Posterior vena cava (tissue), 2 donors: ENCODE measurements at regions not wholly inside any gene's neighbourhood (a gene's known extent, or its start where the extent isn't known, plus 50 kb on each side); places are given as distances from the start of the nearest gene placed in this dataset.

Experiments
- DNase-seq: peaks from one replicate; pipeline ENCODE4 v3.0.0-alpha.2; 2020; ENCODE audit warnings: low spot score
- intact Hi-C, 2 donors: fragments of 100-400 bp; cut with DNase I; formaldehyde crosslinking; loops; one replicate each; pipeline versions ENCODE4 v1.14.1 to v1.14.2; 2022 to 2023
- donor health status: DM: yes; HTN: yes; CAD: no.
- donor health status: DM: yes; HTN: yes; CAD: no.

DNA sequence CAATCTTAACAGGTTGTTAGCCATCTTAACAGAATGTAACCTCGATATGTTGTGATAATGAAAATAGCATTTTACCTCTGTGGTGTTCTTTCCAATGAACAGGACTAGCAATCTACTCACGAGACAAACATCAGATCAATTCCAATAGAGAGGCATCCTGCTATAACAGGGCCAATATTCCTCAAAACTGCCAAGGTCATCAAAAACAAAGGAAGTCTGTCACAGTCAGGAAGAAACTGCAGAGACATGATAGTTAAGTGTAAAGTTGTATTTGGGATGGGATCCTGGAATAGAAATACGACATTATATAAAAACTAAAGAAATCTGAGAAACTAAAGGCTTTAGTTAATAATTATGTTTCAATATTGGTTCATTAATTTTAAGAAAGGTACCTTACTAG is 588.9 kb upstream of the NETO1 start:
- intact Hi-C loops = no loop called here
- DNase-seq = no peak

DNA sequence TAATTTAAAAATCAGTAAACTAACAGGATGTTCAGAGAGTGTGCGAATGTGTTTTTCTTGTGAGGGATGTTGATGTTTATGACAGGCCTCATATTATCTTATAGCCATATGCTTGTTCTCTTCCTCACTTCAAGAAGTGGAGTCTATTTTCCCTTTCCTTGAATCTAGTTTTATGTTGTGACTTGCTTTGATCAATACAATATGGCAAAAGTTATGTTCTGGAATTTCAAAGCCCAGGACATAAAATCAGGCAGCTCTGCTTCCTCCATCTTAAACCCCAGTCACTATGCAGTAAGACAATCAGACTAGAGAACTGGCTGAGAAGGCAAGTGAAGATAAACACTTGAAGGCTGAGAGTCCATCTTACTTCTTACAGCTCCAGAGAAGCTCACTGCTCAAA is 585.1 kb upstream of the NETO1 start:
- DNase-seq = no peak

DNA sequence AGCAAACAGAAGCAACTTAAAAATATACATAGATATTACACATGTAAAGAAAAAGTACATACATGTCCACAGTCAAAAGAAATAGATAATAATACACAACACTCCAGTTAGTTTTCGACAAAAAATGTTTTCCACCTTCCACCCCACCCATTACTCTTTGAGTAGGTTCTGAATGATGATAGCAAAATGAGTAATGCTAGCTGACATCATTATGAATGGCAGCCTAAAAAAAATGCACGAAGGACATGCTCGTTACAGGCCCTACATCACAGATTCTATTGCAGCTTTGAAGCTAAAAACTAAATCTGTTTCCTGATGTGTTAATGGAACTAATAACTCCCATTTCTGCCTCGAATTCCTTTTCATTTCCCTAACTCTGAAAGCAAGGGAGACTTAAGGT is 578.7 kb upstream of the NETO1 start:
- no peak for DNase-seq
- intact Hi-C loops = no loop called here

More for the DNA sequence above, 585.1 kb upstream of the NETO1 start:
- intact Hi-C loops = no loop called here

DNA sequence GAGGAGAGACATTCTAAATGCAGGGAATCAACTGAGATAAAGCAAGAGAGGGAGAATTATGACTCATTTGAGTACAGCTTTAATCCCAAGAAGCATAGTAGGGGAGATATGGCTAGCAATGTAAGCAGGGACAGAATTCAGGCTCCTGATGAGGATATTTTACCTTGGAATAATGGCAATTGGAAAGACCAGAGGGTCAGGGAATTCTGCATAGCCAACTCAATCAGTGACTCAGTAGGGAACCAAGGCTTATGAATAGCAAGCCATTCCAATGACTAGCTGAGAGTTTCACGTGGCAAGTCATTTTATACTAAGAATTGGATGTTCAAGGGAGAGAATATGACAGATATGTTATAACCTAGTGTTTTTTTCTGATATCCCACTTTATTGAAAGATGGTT is 563.8 kb upstream of the NETO1 start:
- intact Hi-C loops = loop anchor here in 1 of 2 donors (10.0 kb wide), 1 partner anchor 183 kb away; no protein-coding TSS in a partner anchor
- DNase-seq = no peak

DNA sequence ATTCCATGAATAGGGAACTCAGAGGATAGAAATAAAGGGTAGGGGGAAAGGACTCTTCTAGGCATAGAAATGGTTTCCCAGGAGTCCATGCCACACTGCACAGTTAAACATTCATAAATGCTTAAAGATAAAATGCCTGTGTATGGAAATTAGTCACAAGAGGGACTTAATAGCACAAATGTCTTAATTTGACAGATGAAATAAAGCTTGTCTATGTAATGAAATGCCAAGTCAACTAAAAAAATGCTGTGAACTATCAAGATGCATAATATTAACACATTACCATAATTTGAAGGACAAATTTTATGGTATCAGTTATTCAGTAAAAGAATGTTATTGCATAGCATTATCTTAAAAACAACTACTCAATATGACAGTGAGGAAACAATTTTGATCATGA is 553.2 kb upstream of the NETO1 start:
- no peak for DNase-seq
- intact Hi-C loops = no loop called here

DNA sequence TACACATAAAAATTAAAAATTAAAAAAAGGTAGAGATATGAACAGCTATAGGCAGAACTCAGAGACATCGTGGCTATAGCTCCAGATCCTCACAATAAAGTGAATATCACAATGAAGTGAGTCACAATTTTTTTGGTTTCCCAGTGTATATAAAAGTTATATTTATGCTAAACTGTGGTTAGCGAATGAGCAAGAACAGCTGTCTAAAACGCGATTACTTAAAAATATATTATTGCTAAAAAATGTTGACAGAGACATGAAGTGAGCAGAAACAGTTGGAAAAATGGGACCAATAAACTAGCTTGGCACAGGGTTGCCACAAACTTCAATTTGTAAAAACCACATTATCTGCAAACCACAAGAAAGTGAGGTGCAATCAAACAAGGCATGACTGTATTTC is 551.7 kb upstream of the NETO1 start:
- intact Hi-C loops = no loop called here
- DNase-seq = no peak

DNA sequence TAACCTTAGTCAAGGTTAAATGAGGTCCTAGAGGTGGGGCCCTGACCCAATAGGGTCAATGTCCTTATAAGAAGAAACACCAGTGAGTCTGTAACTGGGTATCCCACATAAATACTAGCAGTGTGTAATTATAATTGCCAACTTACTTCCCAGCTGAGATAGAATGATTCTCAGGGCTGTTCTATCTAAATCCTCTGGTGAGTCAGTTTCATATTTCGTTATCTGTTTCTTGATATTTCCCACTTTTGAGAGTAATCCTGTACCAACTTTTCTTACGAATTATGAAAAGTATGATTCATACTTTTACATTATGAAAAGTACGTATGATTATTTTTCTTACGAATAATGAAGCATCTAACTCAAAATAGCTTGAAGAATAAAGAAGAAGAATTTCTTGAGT is 546.8 kb upstream of the NETO1 start:
- intact Hi-C loops = no loop called here

DNA sequence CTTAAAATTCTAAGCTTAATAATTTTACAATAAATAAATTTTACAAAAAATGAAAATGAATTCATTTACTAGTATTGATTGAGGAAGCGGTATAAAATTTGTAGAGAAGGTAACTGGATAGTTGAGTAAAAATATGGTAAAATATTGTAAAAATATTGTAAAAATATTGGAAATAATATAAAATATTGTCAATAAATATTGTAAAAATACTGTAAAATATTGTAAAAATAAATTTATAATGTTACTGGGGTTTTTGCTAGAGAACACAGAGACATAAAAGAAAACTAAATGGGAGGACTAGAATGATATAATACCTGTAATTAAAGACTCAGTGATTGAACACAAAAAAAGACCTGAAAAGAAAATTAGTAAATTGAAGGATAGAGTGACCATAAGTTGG is 546.3 kb upstream of the NETO1 start:
- DNase-seq = no peak
- intact Hi-C loops = no loop called here

More for the DNA sequence above, 546.8 kb upstream of the NETO1 start:
- no peak for DNase-seq

DNA sequence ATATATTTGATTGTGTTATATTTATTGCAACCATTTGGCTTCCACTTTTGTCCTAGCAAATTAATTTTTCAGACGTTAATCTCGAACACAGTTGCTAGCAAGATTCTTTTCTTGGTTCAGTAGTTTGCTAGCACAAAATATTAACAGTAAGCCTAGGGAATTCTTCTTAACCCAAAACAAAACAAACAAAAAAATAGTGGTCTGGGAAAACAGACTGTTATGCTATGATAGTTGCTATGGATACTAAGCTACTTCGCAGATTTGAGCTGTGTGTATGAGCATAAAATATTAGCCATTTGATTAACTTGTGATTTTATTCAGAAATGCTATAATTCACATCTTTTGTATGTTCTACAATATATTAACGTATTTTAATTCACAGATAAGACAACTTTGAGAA is 541.5 kb upstream of the NETO1 start:
- intact Hi-C loops = no loop called here

DNA sequence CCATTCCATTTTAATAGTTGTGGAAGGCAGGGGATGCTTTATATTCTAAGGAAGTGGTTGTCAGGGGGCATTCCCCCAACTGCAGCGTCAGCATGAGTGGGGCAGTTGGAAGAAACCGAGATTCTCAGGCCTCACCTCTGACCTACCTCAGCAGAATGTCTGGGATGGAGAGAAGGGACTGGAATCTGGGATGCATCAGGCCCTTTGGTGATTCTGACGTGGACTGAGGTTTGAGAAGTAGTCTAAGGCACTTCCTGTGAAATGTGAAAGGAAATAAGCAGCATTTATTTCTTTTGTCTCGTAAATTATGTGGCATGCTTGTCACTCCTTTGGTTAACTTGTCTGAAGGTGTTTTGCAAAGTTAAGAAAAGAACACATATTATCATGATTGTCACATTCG is 540.7 kb upstream of the NETO1 start:
- DNase-seq = no peak
- intact Hi-C loops = no loop called here

More for the DNA sequence above, 541.5 kb upstream of the NETO1 start:
- no peak for DNase-seq

DNA sequence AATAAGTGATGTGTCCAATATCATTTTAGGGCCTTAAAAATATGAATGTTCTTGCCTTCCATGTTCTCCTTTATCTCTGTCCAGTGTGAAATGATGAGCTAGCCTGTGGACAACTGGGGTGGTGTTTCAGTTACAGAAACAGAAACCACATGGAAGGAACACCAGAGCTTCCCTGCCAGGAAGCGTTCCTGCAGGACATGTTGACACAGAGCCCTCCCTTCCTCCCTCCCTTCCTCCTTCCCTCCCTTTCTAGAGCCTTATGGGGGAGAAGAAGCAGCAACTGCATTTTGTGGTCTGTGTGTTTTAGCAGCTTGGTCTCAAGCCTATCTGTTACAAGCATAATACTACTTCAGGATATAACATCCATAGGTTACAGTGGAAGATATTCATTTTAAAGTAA is 539.7 kb upstream of the NETO1 start:
- no peak for DNase-seq
- intact Hi-C loops = no loop called here

DNA sequence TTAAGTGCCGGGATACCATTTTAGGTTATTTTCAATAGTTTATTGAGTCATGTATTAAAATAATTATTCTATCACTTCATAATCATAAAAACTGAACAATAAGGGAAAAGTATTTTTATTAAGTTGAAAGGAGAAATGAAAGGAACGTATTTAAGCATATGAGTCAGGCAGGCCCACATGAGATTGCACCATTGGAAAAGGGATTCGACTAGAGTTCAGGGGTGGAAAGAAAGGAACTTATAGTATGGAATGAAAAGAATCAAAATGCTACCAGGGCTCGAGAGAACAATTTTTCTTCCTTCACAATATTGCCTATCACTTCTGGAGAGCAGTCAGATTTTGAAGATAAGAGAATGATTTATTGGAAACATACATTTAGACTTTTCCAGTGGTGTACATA is 516.5 kb upstream of the NETO1 start:
- DNase-seq = no peak
- intact Hi-C loops = no loop called here

DNA sequence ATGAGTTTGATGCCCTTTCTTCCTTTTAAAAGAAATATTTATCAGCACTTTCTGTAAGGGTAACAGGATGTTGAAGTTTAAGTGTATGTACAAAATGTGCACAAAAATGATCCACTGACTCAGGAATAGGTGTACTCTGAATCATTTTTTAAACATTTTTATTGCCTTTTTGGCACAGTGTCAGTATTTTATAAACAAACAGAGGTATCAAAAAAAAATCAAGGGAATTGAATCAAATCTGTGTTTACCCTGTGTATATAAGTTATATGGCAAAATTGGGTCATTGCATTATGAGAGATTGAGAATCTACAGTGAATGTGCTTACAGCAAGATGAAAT is 513.9 kb upstream of the NETO1 start:
- intact Hi-C loops = no loop called here

DNA sequence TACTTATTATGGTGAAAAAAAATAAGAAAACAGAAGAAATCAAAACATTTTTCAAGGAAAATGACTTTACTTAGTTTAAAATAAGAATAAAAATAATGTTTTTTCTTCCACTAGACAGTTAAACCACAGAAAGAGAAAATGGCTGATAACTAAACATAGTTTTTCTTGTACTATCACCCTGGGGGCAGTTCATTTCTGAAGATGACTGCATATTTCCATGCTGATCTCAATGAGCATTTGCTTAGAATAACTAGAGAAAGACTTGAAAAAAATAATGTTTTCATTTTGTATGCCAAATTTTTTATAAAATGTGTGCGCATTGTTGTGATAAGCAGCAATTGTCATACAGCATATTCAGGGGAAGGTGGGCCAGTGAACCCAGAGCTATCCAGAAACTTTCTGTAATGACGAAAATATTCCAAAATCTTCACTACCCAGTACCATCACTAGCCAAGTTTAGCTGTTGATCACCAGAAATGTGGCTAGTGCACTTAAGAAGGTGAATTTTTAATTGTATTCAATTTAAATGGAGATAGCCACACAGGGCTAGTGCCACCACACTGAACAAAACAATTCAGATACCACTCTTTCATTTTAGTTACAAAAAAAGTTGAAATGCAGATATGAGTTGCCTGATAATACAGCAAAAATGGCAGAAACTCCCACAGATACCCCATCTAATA is 513.4 kb upstream of the NETO1 start:
- DNase-seq = no peak
- intact Hi-C loops = no loop called here

More for the DNA sequence above, 513.9 kb upstream of the NETO1 start:
- DNase-seq = no peak

DNA sequence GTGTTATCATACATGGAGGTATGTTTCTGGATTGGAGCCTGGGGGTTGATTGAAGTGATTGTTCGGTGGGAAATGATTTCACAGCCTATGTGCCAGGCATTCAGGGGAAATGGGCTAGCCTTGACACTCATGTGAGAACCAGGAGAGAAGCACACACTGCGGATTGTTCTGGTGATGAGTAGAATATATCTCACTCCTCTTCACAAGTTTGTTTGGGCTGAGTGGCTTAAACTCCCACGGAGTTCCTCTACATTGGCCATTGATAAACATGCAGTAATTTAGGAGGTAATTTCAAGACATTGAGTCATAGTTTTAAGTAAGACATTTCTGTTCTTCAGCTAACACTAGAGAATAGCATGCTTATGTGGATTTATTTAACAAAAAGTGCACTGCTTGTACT is 498.9 kb upstream of the NETO1 start:
- intact Hi-C loops = loop anchor here in 1 of 2 donors (5.0 kb wide), 1 partner anchor 829 kb away; no protein-coding TSS in a partner anchor

DNA sequence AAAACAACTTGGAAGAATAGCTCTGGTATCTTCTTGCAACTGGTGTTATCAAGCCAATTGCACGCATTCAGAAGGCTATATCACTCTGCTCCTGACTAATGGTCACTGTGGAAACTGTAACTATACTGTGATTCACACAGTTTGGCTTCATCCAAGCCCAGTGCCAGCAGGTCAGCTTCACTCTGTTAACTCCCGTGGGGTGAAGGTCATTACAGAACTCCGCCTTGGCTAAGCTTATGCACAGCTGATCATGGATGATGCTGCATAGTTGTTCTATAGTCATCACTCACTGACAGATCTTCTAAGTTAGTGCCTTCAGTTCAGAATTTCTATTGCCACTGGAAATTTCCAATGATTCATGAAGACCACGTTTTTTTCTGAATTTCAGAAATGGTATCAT is 497.2 kb upstream of the NETO1 start:
- DNase-seq = no peak
- intact Hi-C loops = loop anchor here in 1 of 2 donors (5.0 kb wide), 1 partner anchor 828 kb away; no protein-coding TSS in a partner anchor

More for the DNA sequence above, 498.9 kb upstream of the NETO1 start:
- no peak for DNase-seq

DNA sequence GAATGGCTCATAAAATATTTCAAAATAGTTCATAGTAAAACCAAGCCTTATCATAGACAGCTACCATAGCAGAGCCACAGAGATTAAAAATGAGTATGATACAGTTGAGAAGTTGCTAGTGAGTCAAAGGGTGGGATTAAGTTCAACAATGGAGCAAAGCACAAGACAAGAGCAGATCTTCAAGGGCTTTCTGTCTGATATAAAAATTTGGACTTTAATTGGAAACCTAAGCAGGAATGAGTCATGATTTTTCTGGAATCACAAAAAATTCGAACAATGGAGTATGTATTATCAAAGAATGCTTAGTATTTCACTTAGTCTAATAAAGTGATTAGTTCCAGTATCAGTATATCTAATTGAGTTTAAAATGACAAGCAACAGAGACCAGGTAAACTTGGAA is 487.3 kb upstream of the NETO1 start:
- intact Hi-C loops = no loop called here
- DNase-seq = no peak

DNA sequence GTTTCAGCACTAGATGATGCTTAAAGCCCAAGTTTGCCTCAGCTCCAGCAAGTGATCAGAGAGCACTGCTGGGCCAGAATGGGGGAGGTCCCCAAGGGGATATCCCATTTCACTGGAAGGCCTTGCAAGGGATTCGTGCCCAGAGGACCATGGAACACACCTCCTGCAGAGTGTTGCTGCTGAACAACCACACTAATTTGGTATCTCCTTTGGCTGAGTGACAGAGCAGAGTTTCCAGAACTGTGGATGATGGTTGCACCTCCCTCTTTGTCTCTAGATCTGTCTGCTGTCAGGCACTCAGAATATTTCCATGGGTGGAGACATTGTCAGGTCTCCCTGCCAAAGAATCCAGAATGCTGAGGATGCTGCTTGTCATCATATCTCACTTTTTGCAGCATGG is 484.8 kb upstream of the NETO1 start:
- DNase-seq = no peak
- intact Hi-C loops = no loop called here

DNA sequence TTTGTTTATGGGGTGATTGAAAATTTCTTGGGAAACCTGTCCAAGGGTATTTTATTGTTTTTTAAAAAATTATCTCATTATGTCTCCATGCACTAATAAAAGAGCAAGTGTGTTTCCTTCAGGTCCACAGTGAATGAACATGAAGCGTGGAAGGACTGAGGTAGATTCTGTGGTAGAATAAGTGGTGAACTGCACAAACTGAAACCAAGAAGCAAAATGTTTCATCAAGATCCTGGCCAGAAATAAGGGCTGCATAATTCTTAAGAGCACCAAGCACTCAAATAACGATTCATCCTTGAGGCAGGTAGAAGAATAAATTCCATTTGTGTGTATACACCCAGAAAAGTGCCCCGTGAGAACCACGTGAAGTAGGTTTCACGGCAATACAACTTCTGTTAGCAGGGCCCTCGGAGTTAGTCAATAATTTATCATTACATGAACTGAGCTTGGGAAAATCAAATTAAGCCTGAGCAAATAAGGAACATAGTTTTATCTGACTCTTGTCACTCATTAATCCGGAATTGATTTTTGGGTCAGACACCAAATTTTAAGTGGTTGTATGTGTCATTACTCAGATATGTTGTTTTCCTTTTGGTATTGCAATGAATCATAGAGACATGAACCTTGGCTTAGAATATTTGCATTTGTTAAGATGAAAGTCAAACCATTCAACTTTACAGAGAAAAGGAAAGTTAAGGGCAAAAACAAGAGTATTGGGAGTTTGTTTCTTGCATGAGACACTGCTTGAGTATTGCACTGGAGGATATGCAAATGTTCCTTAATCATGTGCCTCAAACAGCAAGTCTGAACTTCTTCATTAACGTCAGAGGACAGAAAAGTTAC is 472.6 kb upstream of the NETO1 start:
- intact Hi-C loops = no loop called here

DNA sequence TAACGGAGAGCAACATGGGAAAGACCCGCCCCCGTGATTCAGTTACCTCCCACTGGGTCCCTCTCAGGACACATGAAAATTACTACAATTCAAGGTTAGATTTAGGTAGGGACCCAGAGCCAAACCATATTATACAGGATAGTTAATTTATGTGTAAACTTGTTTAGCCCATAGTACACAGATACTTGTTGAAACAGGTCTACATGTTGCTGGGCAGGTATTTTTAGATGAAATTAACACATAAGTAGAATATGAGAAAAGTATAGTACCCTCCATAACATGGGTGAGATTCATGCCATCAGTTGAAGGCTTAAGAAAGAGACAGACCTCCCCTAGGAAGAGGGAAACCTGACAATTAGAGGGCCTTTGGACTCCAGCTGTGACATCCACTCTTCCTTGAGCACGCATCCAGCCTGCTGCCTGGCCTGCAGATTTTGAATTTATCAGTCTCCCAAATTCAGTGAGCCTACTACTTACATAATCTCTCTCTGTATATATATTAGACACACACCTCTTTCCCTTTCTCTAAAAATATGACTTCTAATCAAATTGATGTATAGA is 463.5 kb upstream of the NETO1 start:
- intact Hi-C loops = loop anchor here in 1 of 2 donors (2.0 kb wide), 1 partner anchor 38 kb away; no protein-coding TSS in a partner anchor

More for the DNA sequence above, 472.6 kb upstream of the NETO1 start:
- no peak for DNase-seq

More for the DNA sequence above, 463.5 kb upstream of the NETO1 start:
- DNase-seq = no peak
